ENCODE measurements at regions not wholly inside any gene's neighbourhood (a gene's known extent, or its start where the extent isn't known, plus 50 kb on each side); places are given as distances from the start of the nearest gene placed in this dataset.

DNA sequence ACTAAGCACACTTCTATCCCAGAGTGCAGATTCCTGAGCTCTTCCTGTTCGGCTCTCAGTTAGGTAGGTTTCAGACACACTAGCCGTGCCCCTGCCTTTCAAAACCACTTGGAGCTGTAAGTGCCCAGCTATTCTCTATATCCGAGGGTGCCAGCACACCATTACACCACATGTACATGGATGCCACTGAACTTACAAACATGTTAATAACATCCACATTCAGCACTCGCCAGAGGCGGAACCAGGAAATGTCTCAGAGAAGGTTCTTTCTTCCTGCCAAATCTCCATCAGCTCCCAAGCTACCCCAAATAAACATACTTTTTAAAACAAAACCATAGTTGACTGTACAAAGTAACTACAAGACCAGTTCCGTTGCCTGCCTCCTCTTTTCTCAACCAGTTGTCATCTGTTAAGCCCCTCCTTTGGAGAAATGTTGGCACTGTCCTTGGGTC is 78.4 kb upstream of the CTTNBP2NL start:
- Histone ChIP-seq H3K36me3 (ENCODE audit: insufficient read depth, low read length) (no peaks in the 10 kb centered on the region), H3K9ac (ENCODE audit: low read depth, low read length) (no peak overlapping the region), H3K4me1 (ENCODE audit: insufficient read depth, low read length) (peaks cover 8% of the 10 kb centered on the region), H3K4me3 (ENCODE audit: low read length) (no peak overlapping the region), H3K27ac (ENCODE audit: low read depth, low read length) (no peak overlapping the region), H3K27me3 (ENCODE audit: insufficient read depth, low read length) (no peaks in the 10 kb centered on the region), H3K9me3 (ENCODE audit: insufficient read depth, low read depth, low read length) (no peaks in the 10 kb centered on the region)
- 93% methylated on average over 6 of the region's 6 CpGs for WGBS

DNA sequence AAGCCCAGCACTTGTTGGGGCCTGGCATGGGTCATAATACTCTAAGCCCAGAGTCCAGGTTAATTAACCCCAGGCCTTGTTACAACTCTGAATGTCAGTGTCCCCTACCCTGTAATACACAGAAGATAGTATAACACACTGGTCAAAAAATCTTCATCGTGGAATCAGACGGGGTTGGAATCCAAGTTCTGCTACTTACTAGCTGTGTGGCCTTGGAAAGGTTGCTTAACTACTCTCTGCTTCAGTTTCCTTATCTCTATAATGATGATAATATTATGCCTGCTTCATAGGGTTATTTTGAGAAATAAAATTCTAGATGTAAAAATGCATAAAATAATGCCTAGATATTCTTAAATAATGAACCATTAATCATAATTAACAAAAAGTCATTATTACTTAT is 77.8 kb upstream of the CTTNBP2NL start:
- Histone ChIP-seq H3K27me3 (ENCODE audit: insufficient read depth, low read length) (no peaks in the 10 kb centered on the region), H3K4me1 (ENCODE audit: insufficient read depth, low read length) (peaks cover 8% of the 10 kb centered on the region), H3K9ac (ENCODE audit: low read depth, low read length) (no peak overlapping the region), H3K9me3 (ENCODE audit: insufficient read depth, low read depth, low read length) (no peaks in the 10 kb centered on the region), H3K4me3 (ENCODE audit: low read length) (no peak overlapping the region), H3K36me3 (ENCODE audit: insufficient read depth, low read length) (no peaks in the 10 kb centered on the region), H3K27ac (ENCODE audit: low read depth, low read length) (no peak overlapping the region)
- 100% methylated on average over 2 of the region's 2 CpGs for WGBS

DNA sequence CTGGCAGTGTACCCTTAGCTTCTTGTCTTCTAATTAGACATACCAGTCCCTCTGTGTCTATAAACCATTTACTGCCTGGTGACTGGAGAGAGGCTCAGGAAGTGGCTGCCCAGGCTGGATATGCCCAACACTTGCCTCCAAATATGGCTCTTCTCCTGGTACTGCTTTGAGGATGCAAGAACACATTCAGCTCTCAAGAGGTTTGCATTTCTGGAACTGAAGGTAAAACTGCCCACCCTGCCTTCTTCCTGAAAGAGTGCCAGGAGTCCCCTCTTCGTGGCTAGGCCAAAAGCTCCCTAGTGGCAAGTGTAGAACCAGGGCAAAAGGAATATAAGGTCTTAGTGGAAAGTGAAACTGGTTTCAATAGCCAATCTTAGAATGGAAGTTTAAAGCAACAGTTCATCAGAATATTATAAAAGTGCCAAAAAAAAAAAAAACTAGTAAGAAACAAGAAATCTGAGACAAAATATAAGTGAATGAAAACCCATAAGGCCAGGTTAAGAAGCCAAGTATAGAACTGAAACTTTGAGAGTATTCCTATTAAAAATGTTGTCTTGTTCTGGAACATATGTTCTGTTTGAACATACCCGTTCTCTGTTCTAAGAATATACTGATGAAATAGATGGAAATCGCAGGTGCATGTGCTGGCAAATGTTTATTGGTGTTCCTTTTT is 77.2 kb upstream of the CTTNBP2NL start:
- H3K4me1 ChIP-seq (ENCODE audit: insufficient read depth, low read length) = peaks cover 8% of the 10 kb centered on the region
- no peaks in the 10 kb centered on the region for H3K9me3 ChIP-seq (ENCODE audit: insufficient read depth, low read depth, low read length)
- H3K4me3 ChIP-seq (ENCODE audit: low read length) = no peak overlapping the region
- H3K27me3 ChIP-seq (ENCODE audit: insufficient read depth, low read length) = no peaks in the 10 kb centered on the region
- H3K9ac ChIP-seq (ENCODE audit: low read depth, low read length) = no peak overlapping the region
- H3K36me3 ChIP-seq (ENCODE audit: insufficient read depth, low read length) = no peaks in the 10 kb centered on the region
- no peak overlapping the region for H3K27ac ChIP-seq (ENCODE audit: low read depth, low read length)
- 96% methylated on average over 3 of the region's 3 CpGs for WGBS

DNA sequence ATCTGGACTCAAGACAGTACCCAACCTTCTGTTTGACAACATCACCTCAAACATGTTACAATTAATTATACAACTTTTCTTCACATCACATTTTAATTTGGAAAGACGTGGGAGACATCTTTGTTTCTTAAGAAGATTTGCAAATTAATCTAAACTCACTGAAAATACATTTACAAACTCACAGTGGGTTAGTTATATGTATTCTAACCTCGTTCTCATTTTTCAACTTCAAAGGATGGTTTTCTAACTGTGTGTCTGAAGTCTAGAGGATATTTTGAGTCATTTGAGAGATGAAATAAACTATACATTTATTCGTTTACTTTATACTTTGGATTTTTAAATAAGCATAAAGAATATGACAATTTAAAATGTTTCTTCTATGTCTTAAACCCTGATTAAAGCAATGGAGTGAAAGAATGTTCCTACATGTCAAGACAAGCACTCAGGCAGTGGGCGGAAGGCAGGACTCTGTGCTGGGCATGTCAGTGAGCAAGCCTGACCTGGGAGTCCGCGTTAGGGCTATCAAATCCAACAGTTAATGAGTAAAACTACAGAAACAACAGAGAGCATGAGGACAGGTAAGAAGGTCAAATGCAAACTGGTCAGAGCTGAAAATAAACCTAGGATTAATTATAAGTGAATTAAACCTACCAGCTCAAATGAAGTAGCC is 76.5 kb upstream of the CTTNBP2NL start:
- no peaks in the 10 kb centered on the region for H3K36me3 ChIP-seq (ENCODE audit: insufficient read depth, low read length)
- peaks cover 8% of the 10 kb centered on the region for H3K4me1 ChIP-seq (ENCODE audit: insufficient read depth, low read length)
- H3K27ac ChIP-seq (ENCODE audit: low read depth, low read length) = no peak overlapping the region
- no peak overlapping the region for H3K4me3 ChIP-seq (ENCODE audit: low read length)
- 90% methylated on average over 3 of the region's 6 CpGs for WGBS
- no peaks in the 10 kb centered on the region for H3K9me3 ChIP-seq (ENCODE audit: insufficient read depth, low read depth, low read length)
- no peak overlapping the region for H3K9ac ChIP-seq (ENCODE audit: low read depth, low read length)
- no peaks in the 10 kb centered on the region for H3K27me3 ChIP-seq (ENCODE audit: insufficient read depth, low read length)

DNA sequence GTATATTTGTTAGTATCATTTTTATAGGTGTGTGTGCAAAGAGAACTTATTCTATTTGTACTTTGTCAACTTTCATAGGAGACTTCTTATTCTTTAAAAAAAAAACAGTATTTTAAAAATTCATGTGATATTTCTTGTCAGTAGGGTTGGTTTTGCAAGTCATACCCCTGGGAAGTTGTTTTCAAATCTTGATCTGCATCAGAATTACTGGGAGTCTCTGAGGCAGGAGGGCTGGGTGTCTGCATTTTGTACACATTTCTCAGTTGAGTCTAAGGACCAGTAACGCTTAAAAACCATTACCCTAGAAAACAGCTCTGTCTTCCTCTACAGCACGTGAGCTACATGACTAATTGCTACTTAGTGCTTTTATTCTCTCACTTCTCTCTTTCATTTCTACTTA is 76.0 kb upstream of the CTTNBP2NL start:
- Histone ChIP-seq H3K9me3 (ENCODE audit: insufficient read depth, low read depth, low read length) (no peaks in the 10 kb centered on the region), H3K27me3 (ENCODE audit: insufficient read depth, low read length) (no peaks in the 10 kb centered on the region), H3K4me1 (ENCODE audit: insufficient read depth, low read length) (peaks cover 8% of the 10 kb centered on the region), H3K27ac (ENCODE audit: low read depth, low read length) (no peak overlapping the region), H3K36me3 (ENCODE audit: insufficient read depth, low read length) (no peaks in the 10 kb centered on the region), H3K9ac (ENCODE audit: low read depth, low read length) (no peak overlapping the region), H3K4me3 (ENCODE audit: low read length) (no peak overlapping the region)
- 78% methylated on average over 2 of the region's 2 CpGs for WGBS

DNA sequence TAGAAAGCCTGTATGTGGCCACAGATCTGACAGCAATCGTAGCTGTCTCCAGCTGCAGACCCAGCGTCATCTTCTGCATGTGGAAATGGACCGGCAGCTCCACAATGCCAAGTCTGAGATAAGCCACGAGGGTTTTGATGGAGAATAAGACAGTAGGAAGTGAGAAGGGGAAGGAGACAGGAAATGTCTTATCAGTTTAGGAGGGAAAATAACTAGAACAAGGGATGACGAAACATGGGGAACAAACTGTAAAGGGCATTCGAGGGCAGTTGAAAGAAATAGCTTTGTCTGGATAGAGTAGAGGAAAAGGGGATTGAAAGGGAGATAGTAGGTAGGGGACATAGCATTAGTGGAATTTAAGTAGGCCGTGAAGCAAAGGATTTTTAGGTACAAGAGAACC is 74.0 kb upstream of the CTTNBP2NL start:
- peaks cover 8% of the 10 kb centered on the region for H3K4me1 ChIP-seq (ENCODE audit: insufficient read depth, low read length)
- no peaks in the 10 kb centered on the region for H3K36me3 ChIP-seq (ENCODE audit: insufficient read depth, low read length)
- WGBS = 89% methylated on average over 7 of the region's 7 CpGs
- H3K9me3 ChIP-seq (ENCODE audit: insufficient read depth, low read depth, low read length) = no peaks in the 10 kb centered on the region
- no peak overlapping the region for H3K9ac ChIP-seq (ENCODE audit: low read depth, low read length)
- no peak overlapping the region for H3K4me3 ChIP-seq (ENCODE audit: low read length)
- no peak overlapping the region for H3K27ac ChIP-seq (ENCODE audit: low read depth, low read length)
- H3K27me3 ChIP-seq (ENCODE audit: insufficient read depth, low read length) = no peaks in the 10 kb centered on the region

DNA sequence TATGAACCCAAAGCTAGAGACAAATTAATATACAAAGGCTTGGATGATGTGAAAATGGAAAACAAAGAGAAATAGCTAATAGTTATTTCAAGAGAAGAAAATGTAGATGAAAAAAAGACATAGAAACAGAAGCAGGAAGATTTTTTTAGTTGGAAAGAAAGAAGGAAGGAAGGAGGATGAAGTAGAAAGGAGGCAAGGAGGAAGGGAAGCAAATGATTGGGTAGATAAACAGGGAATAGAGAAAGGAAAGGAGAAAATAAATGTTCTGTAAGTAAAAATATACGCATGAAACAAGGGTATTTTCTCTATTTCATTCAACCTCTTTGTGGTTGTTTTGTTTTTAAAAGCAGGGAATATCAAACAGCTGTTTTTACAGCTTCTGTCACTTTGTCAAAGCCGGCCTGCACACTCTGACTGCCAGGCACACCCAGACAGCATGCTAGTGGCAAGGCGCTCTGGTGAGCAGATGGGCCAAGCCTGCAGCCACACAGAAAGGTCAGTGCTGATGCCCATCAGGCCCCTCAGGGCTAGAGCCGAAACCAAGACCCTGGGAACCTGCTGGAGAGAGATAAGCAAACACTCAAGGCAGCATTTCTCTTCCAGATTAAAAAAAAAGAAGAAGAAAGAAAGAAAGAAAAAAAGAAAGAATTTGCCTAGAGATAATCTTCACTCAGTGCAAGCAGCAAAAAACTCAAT is 72.9 kb upstream of the CTTNBP2NL start:
- Histone ChIP-seq H3K27me3 (ENCODE audit: insufficient read depth, low read length) (no peaks in the 10 kb centered on the region), H3K27ac (ENCODE audit: low read depth, low read length) (no peak overlapping the region)

DNA sequence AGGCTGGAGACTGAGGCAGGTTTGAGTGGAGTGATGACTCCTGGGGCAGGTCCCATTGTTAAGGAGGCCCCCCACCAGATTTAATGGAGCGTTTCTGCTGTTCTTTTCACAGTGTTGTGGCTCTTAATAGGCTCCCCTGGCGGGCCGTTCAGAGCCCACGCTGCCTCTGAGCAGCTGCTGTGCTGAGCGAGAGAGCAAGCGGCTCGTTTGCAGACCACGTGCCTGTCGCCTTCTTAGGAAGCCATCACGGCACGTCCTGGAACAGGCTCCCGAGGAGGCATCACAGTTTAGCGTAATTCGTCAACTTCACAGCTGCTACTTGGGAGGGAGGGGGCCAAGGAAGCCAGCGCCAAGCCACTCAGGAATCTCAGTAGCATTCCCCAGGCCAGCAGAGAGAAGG is 70.5 kb upstream of the CTTNBP2NL start:
- Histone ChIP-seq H3K36me3 (ENCODE audit: insufficient read depth, low read length) (no peaks in the 10 kb centered on the region), H3K27me3 (ENCODE audit: insufficient read depth, low read length) (no peaks in the 10 kb centered on the region), H3K9me3 (ENCODE audit: insufficient read depth, low read depth, low read length) (no peaks in the 10 kb centered on the region), H3K9ac (ENCODE audit: low read depth, low read length) (no peak overlapping the region), H3K4me1 (ENCODE audit: insufficient read depth, low read length) (no peaks in the 10 kb centered on the region), H3K4me3 (ENCODE audit: low read length) (no peak overlapping the region), H3K27ac (ENCODE audit: low read depth, low read length) (no peak overlapping the region)
- 33% methylated on average over 15 of the region's 15 CpGs for WGBS

More for the DNA sequence above, 72.9 kb upstream of the CTTNBP2NL start:
- peaks cover 8% of the 10 kb centered on the region for H3K4me1 ChIP-seq (ENCODE audit: insufficient read depth, low read length)
- H3K9ac ChIP-seq (ENCODE audit: low read depth, low read length) = no peak overlapping the region
- no peaks in the 10 kb centered on the region for H3K36me3 ChIP-seq (ENCODE audit: insufficient read depth, low read length)
- H3K9me3 ChIP-seq (ENCODE audit: insufficient read depth, low read depth, low read length) = no peaks in the 10 kb centered on the region
- WGBS = 86% methylated on average over 4 of the region's 4 CpGs
- H3K4me3 ChIP-seq (ENCODE audit: low read length) = no peak overlapping the region

DNA sequence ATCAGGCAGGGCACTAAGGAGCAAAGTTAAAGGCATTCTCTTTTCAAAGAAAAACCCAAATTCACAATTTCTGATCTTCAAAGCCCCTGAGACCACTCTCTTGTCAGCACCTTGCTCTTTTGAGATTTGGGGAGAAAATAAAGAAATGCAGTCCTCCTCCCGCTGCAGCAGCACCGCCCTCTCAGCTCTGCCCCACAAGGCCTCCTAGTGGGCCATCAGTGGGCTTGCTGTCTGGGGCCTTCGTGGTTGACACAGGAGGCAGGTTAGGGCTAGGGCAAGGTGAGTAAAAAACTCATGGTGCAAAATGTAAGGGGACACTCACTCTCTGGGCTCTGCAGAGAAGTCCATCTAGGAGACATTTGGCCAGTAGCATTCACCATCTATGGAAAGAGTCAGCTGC is 67.4 kb upstream of the CTTNBP2NL start:
- Histone ChIP-seq H3K9me3 (ENCODE audit: insufficient read depth, low read depth, low read length) (no peaks in the 10 kb centered on the region), H3K4me3 (ENCODE audit: low read length) (no peak overlapping the region), H3K36me3 (ENCODE audit: insufficient read depth, low read length) (no peaks in the 10 kb centered on the region), H3K27ac (ENCODE audit: low read depth, low read length) (no peak overlapping the region), H3K9ac (ENCODE audit: low read depth, low read length) (no peak overlapping the region), H3K27me3 (ENCODE audit: insufficient read depth, low read length) (no peaks in the 10 kb centered on the region), H3K4me1 (ENCODE audit: insufficient read depth, low read length) (no peaks in the 10 kb centered on the region)
- WGBS = 84% methylated on average over 3 of the region's 3 CpGs

DNA sequence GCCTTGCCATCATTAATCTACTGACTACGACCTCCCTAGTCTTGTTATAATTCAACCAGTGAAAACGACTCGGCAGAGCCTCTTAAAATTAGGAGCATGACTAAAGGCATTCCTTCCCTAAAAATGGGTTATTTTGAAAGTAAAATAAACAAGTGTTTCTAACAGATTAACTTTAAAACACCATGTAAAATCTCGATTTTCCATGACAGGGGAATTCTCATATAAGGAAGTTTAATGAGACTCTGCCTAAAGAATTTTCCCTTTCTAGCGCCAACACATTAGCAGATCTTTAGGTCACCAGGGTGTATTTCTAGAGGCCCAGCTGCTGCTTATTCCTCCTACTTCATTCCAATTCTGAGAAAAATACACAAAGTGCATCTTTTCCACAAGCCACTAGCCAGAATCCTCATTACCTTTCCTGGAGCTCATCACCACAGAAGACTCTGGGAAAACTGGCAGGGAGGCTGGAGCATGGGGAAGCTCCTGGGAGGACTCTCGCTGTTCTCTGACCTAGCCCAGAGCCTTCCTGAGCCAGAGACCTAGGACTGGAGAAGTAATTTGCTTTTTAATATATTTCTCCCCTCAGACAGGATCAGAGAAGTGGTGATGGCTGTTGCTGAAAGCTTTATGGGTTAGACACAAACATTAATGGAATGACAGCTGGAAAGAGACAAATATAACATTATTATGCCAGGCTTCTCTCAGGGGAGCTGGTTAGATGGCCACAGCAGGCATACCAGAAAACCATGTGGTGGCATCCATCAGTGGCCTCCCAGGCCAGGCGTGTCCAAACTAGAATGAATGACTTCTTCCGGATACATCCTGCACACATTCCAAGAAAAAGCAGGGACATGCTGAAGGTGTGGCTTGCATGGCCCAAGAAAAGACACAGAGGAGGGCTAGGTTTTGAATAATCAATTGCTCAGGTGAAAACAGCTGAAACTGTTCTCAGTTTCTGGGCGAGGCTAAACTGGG is 63.6 kb upstream of the CTTNBP2NL start:
- Histone ChIP-seq H3K9ac (ENCODE audit: low read depth, low read length) (no peak overlapping the region), H3K27me3 (ENCODE audit: insufficient read depth, low read length) (no peaks in the 10 kb centered on the region), H3K9me3 (ENCODE audit: insufficient read depth, low read depth, low read length) (no peaks in the 10 kb centered on the region), H3K4me1 (ENCODE audit: insufficient read depth, low read length) (no peaks in the 10 kb centered on the region), H3K4me3 (ENCODE audit: low read length) (no peak overlapping the region), H3K36me3 (ENCODE audit: insufficient read depth, low read length) (no peaks in the 10 kb centered on the region), H3K27ac (ENCODE audit: low read depth, low read length) (no peak overlapping the region)
- 93% methylated on average over 9 of the region's 9 CpGs for WGBS
